Stimulated activated memory B cell treated with anti-CD40 and anti-IgM and Interleukin-4, amounts not matched to agents 10 μg/mL and 1 μg/mL and 100 μg/mL, for 72 hours (primary cell): ENCODE measurements at regions not wholly inside any gene's neighbourhood (a gene's known extent, or its start where the extent isn't known, plus 50 kb on each side); places are given as distances from the start of the nearest gene placed in this dataset.
"Not testable (repeated sequence)": the region's sequence is repeated elsewhere in the genome, so short reads cannot be mapped to it uniquely, and the experiment has no call there.

Experiments
- ATAC-seq: fragments of 150-1000 bp; cut with Tn5 transposase; 2 replicates; pipeline ENCODE4 v1.10.0; 2021
- H3K27ac Mint-ChIP-seq: one replicate; pipeline ENCODE4 v1.8.0; 2022; ENCODE audit warnings: mild to moderate bottlenecking, mixed read lengths
- H3K27me3 Mint-ChIP-seq: one replicate; pipeline ENCODE4 v1.8.0; 2022; ENCODE audit warnings: mixed read lengths
- H3K36me3 Mint-ChIP-seq: one replicate; pipeline ENCODE4 v1.8.0; 2022; ENCODE audit warnings: mixed read lengths
- H3K4me1 Mint-ChIP-seq: one replicate; pipeline ENCODE4 v1.8.0; 2022; ENCODE audit warnings: mixed read lengths
- H3K4me3 Mint-ChIP-seq: one replicate; pipeline ENCODE4 v1.8.0; 2022; ENCODE audit warnings: mild to moderate bottlenecking, moderate library complexity, mixed read lengths
- H3K9me3 Mint-ChIP-seq: one replicate; pipeline ENCODE4 v1.8.0; 2022; ENCODE audit warnings: mixed read lengths

- Mint-ChIP-seq H3K27me3 (no peaks in the 10 kb centered on the region), H3K4me3 (no peak overlapping the region), H3K4me1 (no peaks in the 10 kb centered on the region), H3K9me3 (no peaks in the 10 kb centered on the region), H3K27ac (no peak overlapping the region), H3K36me3 (no peaks in the 10 kb centered on the region)
- no peak for ATAC-seq
These were observed 50.2 kb upstream of the HIVEP1 start for GRCh38 chr6:11961923-11962322.

GRCh38 chr6:11960909-11961779 is 51.0 kb upstream of the HIVEP1 start:
- H3K27ac Mint-ChIP-seq = no peak overlapping the region
- no peak overlapping the region for H3K4me3 Mint-ChIP-seq
- peaks cover 3% of the 10 kb centered on the region for H3K9me3 Mint-ChIP-seq
- no peaks in the 10 kb centered on the region for H3K36me3 Mint-ChIP-seq
- no peaks in the 10 kb centered on the region for H3K27me3 Mint-ChIP-seq
- no peaks in the 10 kb centered on the region for H3K4me1 Mint-ChIP-seq
- ATAC-seq = no peak

DNA sequence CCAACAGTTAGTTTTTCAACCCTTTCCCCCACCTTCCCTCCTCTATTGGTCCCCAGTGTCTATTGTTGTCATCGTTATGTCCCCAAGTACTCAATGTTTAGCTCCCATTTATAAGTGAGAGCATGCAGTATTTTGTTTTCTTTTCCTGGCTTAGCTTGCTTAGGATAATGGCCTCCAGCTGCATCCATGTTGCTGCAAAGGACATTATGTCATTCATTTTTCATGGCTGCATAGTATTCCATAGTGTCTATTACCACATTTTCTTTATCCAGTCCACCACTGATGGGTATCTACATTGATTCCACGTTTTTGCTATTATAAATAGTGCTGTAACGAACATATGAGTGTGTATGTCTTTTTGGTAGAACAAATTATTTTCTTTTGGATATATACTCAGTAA is 55.3 kb upstream of the HIVEP1 start:
- H3K27me3 Mint-ChIP-seq = no peaks in the 10 kb centered on the region
- no peak overlapping the region for H3K27ac Mint-ChIP-seq
- peaks cover 3% of the 10 kb centered on the region for H3K9me3 Mint-ChIP-seq
- ATAC-seq = no peak
- H3K36me3 Mint-ChIP-seq = no peaks in the 10 kb centered on the region
- no peaks in the 10 kb centered on the region for H3K4me1 Mint-ChIP-seq
- H3K4me3 Mint-ChIP-seq = no peak overlapping the region

- H3K4me3 Mint-ChIP-seq = no peak overlapping the region
- peaks cover 6% of the 10 kb centered on the region for H3K9me3 Mint-ChIP-seq
- H3K27ac Mint-ChIP-seq = no peak overlapping the region
- no peaks in the 10 kb centered on the region for H3K36me3 Mint-ChIP-seq
- H3K4me1 Mint-ChIP-seq = no peaks in the 10 kb centered on the region
- no peak for ATAC-seq
- H3K27me3 Mint-ChIP-seq = no peaks in the 10 kb centered on the region
These were observed 58.5 kb upstream of the HIVEP1 start for GRCh38 chr6:11953641-11954040.

DNA sequence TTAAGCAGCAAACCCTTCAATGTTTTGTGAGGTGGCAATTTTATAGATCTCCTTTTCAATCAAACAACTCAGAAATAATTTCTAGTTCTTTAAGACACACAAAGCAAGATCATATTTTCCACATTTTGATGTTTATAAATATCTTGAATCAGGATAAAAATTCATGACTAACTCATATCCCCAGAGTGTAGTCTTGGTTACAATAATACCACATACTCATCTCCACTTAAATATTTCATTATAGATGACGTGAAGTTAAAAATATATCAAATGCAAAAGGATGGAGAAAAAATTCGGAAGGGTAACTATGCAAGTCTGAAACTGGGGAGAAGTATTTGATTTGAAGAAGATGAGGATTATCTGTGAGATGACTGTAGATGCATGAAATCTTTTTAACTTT is 59.8 kb upstream of the HIVEP1 start:
- H3K4me1 Mint-ChIP-seq = no peaks in the 10 kb centered on the region
- H3K4me3 Mint-ChIP-seq = no peak overlapping the region
- no peak for ATAC-seq

DNA sequence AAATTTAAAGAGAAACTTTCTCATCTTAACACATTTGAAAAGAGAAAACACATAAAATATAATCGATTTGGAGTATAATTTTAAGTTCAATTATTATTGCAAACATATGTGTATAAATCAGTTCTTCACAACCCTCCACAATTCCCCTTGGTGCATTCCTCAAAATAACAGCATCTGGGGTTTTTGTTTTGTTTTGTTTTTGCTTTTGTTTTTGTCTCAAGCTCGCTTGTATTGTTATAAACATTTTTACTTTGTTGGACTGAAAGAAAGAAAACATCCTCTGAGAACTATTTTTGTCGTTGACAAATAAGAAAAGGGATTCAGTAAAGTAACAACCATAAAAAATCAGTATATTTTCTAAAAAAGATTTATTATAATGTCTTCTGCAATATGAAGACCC is 60.2 kb upstream of the HIVEP1 start:
- no peak for ATAC-seq
- H3K4me3 Mint-ChIP-seq = no peak overlapping the region
- no peaks in the 10 kb centered on the region for H3K36me3 Mint-ChIP-seq
- no peaks in the 10 kb centered on the region for H3K27me3 Mint-ChIP-seq
- H3K27ac Mint-ChIP-seq = no peak overlapping the region
- H3K9me3 Mint-ChIP-seq = peaks cover 6% of the 10 kb centered on the region
- H3K4me1 Mint-ChIP-seq = no peaks in the 10 kb centered on the region

More for the DNA sequence above, 59.8 kb upstream of the HIVEP1 start:
- Mint-ChIP-seq H3K27ac (no peak overlapping the region), H3K36me3 (no peaks in the 10 kb centered on the region), H3K9me3 (peaks cover 6% of the 10 kb centered on the region), H3K27me3 (no peaks in the 10 kb centered on the region)

DNA sequence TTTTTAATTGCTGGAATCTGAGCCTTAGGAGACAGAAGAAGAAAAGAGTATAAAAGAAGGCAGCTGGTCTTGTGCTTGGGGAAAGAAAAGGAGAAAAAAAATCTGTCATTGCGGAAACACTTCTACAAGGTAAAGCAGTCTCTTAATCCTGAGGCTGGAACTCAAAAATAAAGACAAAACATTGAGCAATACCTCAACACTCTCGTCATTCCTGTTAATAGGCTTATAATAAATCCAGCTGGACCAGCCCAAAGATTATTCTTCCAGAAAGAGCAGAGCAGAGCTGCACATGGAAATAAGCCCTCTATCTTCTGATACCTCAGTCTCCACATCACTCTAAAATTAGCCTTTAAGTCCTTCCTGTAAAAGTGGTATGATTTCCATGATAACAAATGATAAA is 62.0 kb upstream of the HIVEP1 start:
- Mint-ChIP-seq H3K36me3 (no peaks in the 10 kb centered on the region), H3K9me3 (peaks cover 4% of the 10 kb centered on the region), H3K4me1 (no peaks in the 10 kb centered on the region), H3K27ac (no peak overlapping the region), H3K4me3 (no peak overlapping the region), H3K27me3 (no peaks in the 10 kb centered on the region)
- ATAC-seq = no peak

- Mint-ChIP-seq H3K9me3 (peaks cover 4% of the 10 kb centered on the region), H3K27me3 (no peaks in the 10 kb centered on the region), H3K4me1 (no peaks in the 10 kb centered on the region), H3K4me3 (no peak overlapping the region), H3K36me3 (no peaks in the 10 kb centered on the region), H3K27ac (no peak overlapping the region)
- ATAC-seq = no peak
These were observed 64.5 kb upstream of the HIVEP1 start for GRCh38 chr6:11947575-11947974.

- Mint-ChIP-seq H3K9me3 (peaks cover 4% of the 10 kb centered on the region), H3K4me1 (no peaks in the 10 kb centered on the region), H3K4me3 (no peak overlapping the region), H3K36me3 (no peaks in the 10 kb centered on the region), H3K27ac (no peak overlapping the region), H3K27me3 (no peaks in the 10 kb centered on the region)
- ATAC-seq = no peak
These were observed 65.0 kb upstream of the HIVEP1 start for GRCh38 chr6:11947063-11947462.

GRCh38 chr6:11944111-11944510 is 68.0 kb upstream of the HIVEP1 start:
- H3K36me3 Mint-ChIP-seq = no peaks in the 10 kb centered on the region
- no peak overlapping the region for H3K27ac Mint-ChIP-seq
- H3K27me3 Mint-ChIP-seq = no peaks in the 10 kb centered on the region
- H3K4me3 Mint-ChIP-seq = no peak overlapping the region
- ATAC-seq = no peak
- no peaks in the 10 kb centered on the region for H3K4me1 Mint-ChIP-seq
- no peaks in the 10 kb centered on the region for H3K9me3 Mint-ChIP-seq

GRCh38 chr6:11943060-11943459 is 69.1 kb upstream of the HIVEP1 start:
- ATAC-seq = no peak
- Mint-ChIP-seq H3K4me1 (peaks cover 6% of the 10 kb centered on the region), H3K9me3 (no peaks in the 10 kb centered on the region), H3K27ac (no peak overlapping the region), H3K4me3 (no peak overlapping the region), H3K27me3 (no peaks in the 10 kb centered on the region), H3K36me3 (no peaks in the 10 kb centered on the region)

DNA sequence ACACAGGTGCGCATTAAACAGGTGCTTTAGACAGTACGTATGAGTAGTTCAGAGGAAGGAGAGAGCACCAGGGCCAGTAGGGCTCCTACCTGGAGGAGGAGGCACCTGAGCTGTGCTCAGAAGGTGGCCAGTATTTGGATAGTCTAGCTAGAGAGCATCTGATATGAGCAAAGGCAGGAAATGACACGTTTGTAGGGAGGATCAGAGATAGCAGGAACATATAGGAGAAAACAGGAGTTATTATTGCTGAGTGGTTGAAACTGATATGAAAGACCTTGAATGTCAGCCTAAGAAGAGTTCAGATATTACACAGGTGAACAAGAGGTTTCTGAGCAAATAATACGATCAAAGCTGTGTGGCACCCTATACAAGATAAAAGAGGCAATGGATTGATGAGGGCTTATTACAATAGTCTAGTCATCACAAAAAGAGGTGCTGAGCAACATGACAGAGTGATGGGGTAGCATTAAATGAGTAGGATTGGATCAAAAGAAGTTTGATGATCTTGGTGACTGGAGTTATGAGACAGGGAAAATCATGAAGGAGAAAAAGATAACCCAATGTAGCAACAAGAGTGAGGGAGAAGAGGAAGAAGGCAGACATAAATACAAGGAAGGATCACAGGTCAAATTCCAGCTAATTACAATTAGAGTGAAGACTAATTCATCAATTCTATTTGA is 69.8 kb upstream of the HIVEP1 start:
- H3K4me3 Mint-ChIP-seq = no peak overlapping the region
- H3K9me3 Mint-ChIP-seq = no peaks in the 10 kb centered on the region
- H3K36me3 Mint-ChIP-seq = no peaks in the 10 kb centered on the region
- no peaks in the 10 kb centered on the region for H3K27me3 Mint-ChIP-seq
- no peak overlapping the region for H3K27ac Mint-ChIP-seq
- no peak for ATAC-seq
- H3K4me1 Mint-ChIP-seq = peaks cover 8% of the 10 kb centered on the region

- not testable (repeated sequence) for H3K27me3 Mint-ChIP-seq, H3K4me1 Mint-ChIP-seq, H3K27ac Mint-ChIP-seq, H3K4me3 Mint-ChIP-seq, ATAC-seq, H3K36me3 Mint-ChIP-seq, H3K9me3 Mint-ChIP-seq
These were observed 71.5 kb upstream of the HIVEP1 start for GRCh38 chr6:11940532-11941166.

GRCh38 chr6:11938285-11938890 is 73.7 kb upstream of the HIVEP1 start:
- peaks cover 8% of the 10 kb centered on the region for H3K4me1 Mint-ChIP-seq
- H3K36me3 Mint-ChIP-seq = no peaks in the 10 kb centered on the region
- no peak for ATAC-seq
- peaks cover 2% of the 10 kb centered on the region for H3K9me3 Mint-ChIP-seq
- no peaks in the 10 kb centered on the region for H3K27me3 Mint-ChIP-seq
- no peak overlapping the region for H3K4me3 Mint-ChIP-seq
- no peak overlapping the region for H3K27ac Mint-ChIP-seq

DNA sequence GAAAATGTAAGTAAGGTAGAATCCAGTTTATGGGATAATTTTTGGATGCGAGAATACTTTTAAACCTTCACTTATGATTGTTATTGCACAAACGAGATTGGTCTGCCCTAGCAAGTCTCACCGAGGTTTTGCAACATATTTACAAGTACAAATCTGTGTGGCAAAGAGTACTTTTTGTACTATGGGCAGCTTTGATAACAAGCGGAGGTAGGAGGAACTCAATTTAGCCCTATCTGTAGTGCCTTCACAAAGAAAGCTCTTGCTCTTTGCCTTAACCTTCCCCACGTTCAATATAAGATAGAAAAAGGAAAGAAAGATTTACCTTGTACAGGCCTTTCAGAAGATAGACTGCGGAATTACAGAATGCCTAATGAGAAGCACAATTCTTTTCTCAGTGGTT is 77.5 kb upstream of the HIVEP1 start:
- Mint-ChIP-seq H3K4me3 (no peak overlapping the region), H3K36me3 (no peaks in the 10 kb centered on the region), H3K4me1 (peaks cover 8% of the 10 kb centered on the region), H3K9me3 (peaks cover 2% of the 10 kb centered on the region), H3K27ac (no peak overlapping the region), H3K27me3 (no peaks in the 10 kb centered on the region)
- no peak for ATAC-seq
